ENCODE measurements at regions not wholly inside any gene's neighbourhood (a gene's known extent, or its start where the extent isn't known, plus 50 kb on each side); places are given as distances from the start of the nearest gene placed in this dataset.

DNA sequence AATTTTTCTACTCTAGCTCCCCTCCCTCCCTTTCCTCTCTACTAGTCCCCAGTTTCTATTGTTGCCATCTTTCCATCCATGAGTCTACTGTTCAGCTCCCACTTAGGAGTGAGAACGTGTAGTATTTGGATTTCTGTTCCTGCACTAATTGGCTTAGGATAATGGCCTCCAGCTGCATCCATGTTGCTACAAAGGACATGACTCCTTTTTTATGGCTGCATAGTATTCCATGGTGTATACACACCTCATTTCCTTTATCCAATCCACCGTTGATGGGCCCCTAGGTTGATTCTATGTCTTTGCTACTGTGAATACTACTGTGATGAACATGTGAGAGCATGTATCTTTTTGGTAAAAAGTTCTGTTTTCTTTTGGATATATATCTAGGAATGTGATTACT, 138.9 kb upstream of the MSX2 start:
- TF ChIP-seq EZH2 (IDR thresholded peaks at IDR 0.05; ENCODE audit: low read length, missing control alignments) = no peak
- TF ChIP-seq, protein P1, sequence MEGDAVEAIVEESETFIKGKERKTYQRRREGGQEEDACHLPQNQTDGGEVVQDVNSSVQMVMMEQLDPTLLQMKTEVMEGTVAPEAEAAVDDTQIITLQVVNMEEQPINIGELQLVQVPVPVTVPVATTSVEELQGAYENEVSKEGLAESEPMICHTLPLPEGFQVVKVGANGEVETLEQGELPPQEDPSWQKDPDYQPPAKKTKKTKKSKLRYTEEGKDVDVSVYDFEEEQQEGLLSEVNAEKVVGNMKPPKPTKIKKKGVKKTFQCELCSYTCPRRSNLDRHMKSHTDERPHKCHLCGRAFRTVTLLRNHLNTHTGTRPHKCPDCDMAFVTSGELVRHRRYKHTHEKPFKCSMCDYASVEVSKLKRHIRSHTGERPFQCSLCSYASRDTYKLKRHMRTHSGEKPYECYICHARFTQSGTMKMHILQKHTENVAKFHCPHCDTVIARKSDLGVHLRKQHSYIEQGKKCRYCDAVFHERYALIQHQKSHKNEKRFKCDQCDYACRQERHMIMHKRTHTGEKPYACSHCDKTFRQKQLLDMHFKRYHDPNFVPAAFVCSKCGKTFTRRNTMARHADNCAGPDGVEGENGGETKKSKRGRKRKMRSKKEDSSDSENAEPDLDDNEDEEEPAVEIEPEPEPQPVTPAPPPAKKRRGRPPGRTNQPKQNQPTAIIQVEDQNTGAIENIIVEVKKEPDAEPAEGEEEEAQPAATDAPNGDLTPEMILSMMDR (conservative IDR thresholded peaks at IDR 0.05 in 1 of 2, IDR thresholded peaks at IDR 0.05 in 1 of 2; ENCODE audit: low read depth in 1 of 2, low read length in 2 of 2) = no peak
